Germinal center (tissue), 1 donor: ENCODE measurements at regions not wholly inside any gene's neighbourhood (a gene's known extent, or its start where the extent isn't known, plus 50 kb on each side); places are given as distances from the start of the nearest gene placed in this dataset.
"Not testable (repeated sequence)": the region's sequence is repeated elsewhere in the genome, so short reads cannot be mapped to it uniquely, and the experiment has no call there.

Experiments used
- DNase-seq: peaks from one replicate; pipeline ENCODE4 v3.0.0; 2012; ENCODE audit warnings: mixed read lengths, low spot score

DNA sequence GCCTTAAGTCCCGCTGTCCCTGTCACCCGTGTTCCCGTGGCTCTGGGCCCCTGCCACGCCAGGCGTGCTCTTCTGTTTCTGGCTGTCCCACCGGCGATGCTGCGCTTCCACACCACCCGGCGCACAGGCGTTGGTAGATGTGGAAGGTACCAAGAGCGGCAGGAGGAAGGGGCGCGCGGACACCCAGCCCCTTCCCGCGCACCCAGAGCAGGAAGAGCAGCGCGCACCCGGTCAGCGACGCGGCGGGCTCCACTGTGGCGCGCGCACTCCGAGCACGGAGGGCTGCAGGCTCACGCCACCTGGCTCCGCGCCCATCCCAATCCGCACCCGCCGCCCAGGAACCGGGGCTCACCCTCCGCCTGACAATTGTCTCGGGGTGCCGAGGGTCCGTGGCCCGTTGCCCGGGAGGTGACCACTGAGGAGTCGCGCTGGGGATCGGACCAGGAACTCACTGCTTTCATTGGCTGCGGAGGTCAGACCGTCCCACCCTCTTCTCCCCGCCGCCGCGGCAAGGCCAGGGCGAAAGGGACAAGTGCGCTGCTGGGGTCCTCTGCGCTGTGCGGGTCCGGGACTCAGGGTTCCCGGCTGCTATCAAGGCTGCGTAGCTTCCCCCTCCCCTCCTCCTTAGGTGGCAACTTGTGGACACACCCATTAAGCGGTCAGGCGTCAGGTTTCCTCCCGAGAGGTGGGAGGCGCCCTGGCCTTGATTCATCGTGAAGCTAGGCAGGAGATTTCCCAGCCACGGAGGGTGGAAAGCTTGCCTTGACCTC lies 121.6 kb upstream of the ZNF92 start:
- DNase-seq: peak; percentile 19

DNA sequence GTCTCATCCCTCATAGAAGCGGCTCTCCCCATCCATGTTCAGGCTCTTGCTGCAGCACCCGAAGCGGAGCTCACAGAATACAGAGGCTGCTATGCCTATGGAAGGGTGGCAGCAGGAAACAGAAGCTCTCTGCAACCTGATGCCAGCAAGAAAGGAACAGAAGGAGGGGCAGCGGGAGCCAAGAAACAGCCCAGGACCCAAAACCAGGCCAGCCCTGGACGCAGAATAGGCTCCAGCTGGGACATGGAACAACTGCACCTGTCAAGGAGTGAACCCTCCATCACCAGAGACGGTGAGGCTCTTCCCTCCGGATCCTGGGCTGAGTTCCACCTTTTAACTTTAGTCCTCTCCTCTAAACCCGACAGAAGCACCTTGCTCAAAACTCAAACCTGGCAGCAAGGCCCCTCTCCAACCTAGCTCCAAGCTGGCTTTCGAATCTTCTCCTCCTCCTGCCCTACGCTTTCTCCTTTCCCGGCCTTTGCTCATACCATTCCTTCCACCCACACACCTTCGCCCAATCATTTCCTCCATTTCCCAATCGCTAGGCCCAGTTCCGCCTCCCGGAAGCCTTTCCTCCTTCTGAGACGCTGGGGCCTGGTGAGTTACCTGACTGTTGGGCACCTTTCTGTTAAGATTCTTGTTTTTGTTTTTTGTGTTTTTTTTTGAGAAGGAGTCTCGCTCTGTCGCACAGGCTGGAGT lies 122.8 kb upstream of the ZNF92 start:
- DNase-seq: no peak

DNA sequence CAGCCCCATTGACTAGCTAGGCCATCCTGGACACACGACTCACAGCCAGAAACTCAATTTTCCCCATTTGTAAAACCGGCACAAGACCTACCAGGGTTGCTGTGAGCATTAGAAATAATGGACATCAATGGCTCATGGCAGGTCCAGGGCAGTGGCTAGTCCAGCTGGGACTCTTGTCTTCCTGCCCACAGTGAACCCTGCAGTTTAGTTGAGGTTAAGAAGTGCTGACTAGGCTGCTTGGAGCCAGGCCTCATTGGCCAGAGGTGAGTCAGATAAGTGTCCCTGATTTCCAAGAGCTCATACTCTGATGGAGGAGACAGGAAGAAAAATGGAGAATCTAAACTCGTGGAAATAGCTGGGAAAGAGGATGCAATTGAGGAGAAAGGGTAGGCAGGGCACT lies 123.4 kb upstream of the ZNF92 start:
- DNase-seq: no peak

DNA sequence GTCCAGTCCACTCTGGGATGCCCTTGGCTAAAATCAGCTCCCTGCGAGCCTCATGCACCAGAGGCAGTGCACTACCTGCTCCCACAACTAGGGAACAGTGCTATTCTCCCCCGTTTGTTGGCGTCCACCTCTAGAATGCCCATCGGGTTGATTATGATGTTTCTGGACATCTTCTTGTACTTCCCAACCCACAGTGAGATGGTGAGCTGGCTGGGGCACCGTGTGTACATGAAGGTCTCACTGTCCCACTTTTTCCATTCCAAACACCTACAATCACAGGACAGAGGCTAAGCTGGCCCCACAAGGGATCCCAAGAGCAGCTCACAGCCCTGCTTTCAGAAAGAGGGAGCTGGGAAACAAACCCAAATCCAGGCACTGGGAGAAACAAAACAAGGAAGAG lies 126.2 kb upstream of the ZNF92 start:
- no peak for DNase-seq

GRCh38 chr7:65239707-65240352 lies 133.8 kb upstream of the ZNF92 start:
- no peak for DNase-seq

- DNase-seq: no peak
Observed at GRCh38 chr7:65239324-65239706, 134.3 kb upstream of the ZNF92 start.

- no peak for DNase-seq
Observed at GRCh38 chr7:65238785-65239184, 134.9 kb upstream of the ZNF92 start.

DNA sequence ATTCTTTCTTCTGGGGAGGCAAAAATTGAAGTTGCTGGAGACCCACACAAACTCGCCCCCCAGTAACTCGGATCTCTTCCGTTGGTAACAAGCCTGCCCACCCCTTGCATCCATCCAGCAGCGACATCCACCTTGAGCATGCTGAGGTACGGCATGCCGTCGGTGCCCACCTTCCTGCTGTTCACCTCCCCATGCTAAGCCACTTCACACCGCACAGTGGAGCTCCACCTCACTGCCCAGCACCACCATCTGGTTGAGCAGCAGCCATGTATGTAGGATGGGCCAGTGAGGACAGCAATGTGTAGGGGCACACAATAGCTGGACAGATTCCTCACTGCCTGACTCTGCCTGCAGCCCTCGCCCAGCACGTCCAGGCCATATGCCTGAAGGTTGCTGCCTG lies 138.1 kb upstream of the ZNF92 start:
- no peak for DNase-seq

- no peak for DNase-seq
Observed at GRCh38 chr7:65233409-65234034, 140.1 kb upstream of the ZNF92 start.

DNA sequence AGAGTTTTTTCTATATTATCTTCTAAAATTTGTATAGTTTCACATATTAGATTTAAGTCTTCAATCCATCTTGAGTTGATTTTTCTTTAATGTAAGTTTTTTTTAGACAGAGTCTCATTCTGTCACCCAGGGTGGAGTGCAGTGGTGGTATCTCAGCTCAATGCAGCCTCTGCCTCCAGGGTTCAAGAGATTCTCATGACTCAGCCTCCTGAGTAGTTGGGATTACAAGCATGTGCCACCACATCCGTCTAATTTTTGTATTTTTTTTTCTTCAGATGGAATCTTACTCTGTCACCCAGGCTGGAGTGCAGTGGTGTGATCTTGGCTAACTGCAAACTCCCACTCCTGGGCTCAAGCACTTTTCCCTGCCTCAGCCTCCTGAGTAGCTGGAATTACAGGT lies 143.4 kb upstream of the ZNF92 start:
- DNase-seq: no peak

DNA sequence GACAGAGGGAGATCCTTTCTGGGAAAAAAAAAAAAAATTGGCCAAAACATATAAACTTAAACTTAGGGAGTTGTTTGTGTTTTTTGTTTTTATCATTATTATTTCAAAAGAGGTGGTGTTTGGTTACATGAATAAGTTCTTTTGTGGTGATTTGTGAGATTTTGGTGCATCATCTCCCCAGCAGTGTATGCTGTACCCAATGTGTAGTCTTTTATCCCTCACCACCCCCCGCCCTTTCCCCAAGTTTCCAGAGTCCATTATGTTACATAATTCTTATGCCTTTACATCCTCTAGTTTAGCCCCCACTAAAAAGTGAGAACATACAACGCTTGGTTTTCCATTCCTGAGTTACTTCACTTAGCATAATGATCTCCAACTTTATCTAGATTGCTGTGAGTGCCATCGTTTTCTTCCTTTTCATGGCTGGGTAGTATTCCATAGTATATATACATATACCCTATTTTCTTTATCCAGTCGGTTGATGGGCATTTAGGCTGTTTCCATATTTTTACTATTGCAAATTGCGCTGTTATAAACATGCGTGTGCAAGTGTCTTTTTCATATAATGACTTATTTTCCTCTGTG lies 148.1 kb upstream of the ZNF92 start:
- DNase-seq: no peak

DNA sequence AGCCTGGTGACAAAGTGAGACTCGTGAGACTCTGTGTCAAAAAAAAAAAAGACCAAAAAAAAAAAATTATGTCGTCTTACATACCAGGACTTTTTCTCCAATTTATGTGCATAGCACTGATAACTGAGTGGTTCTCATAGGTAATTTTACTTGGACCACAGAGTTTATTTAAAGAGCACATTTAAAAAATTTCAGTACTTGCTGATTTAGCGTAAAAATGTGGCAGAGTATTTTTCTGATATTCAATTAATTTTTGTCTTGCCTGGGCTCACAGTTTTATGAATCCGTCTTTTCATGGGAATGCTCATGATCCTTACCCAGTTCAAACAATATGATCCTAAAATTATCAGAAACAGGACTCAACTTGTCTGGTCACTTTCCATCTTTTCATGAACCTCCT lies 151.0 kb upstream of the ZNF92 start:
- no peak for DNase-seq

- no peak for DNase-seq
Observed at GRCh38 chr7:65221683-65222082, 152.0 kb upstream of the ZNF92 start.

- DNase-seq: no peak
Observed at GRCh38 chr7:65219623-65220022, 154.0 kb upstream of the ZNF92 start.

DNA sequence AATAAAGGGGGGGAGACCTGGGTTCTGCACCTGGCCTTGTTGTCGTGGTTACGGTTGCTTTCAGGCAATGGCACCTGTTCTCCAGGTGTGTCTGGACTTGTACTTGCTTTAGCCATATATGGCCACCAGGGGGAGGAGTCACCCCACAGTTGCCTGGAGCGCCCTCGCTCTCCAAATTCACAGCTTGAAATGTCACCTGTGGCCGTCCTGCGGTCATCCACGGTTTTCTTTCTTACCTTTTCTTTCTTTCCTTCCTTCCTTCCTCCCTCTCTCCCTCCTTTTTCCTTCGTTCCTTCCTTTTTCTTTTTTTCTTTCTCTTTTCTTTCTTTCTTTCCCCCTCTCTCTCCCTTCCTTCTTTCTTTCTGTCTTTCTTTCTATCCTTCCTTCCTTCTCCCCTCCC lies 157.2 kb upstream of the ZNF92 start:
- DNase-seq: peak; percentile 61

- DNase-seq: not testable (repeated sequence)
Observed at GRCh38 chr7:65213260-65213659, 160.4 kb upstream of the ZNF92 start.

- DNase-seq: not testable (repeated sequence)
Observed at GRCh38 chr7:65199221-65199620, 174.4 kb upstream of the ZNF92 start.

- DNase-seq: not testable (repeated sequence)
Observed at GRCh38 chr7:65193334-65194058, 180.2 kb upstream of the ZNF92 start.

DNA sequence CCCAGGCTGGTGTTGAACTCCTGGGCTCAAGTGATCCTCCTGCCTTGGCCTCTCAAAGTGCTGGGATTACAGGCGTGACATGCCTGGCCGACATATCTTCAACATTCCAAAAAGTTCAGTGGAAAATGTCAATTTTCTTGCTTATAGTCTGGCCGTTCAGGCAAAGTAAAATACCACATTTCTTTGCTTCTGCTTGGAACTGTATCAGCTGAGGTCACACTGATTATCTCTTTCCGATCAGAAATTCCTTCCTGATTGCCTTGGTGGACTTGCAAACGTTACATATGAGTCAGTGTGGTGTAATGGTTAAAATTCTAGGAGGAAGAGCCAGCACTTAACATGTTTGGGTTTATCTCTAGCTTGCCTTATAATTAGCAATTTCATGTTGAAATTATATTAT lies 170.6 kb upstream of the ERV3-1 start:
- DNase-seq: not testable (repeated sequence)

DNA sequence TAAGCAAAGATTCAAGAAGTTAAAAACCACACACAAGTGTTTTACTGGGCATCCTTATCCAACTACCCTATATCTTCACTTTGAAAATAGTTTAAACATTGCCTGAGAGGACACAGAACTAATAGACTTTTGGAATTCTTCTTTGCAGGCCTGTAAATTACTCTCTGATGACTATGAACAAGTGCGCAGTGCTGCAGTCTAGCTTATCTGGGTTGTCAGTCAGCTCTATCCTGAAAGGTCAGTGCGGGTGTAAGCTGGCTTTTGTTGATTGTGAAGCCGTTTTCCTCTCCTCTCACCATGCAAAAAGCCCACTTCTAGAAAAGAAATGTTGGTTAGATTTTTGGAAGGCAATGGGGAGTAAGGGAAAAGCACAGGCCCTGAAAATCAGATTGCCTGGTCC lies 143.6 kb upstream of the ERV3-1 start:
- DNase-seq: not testable (repeated sequence)

DNA sequence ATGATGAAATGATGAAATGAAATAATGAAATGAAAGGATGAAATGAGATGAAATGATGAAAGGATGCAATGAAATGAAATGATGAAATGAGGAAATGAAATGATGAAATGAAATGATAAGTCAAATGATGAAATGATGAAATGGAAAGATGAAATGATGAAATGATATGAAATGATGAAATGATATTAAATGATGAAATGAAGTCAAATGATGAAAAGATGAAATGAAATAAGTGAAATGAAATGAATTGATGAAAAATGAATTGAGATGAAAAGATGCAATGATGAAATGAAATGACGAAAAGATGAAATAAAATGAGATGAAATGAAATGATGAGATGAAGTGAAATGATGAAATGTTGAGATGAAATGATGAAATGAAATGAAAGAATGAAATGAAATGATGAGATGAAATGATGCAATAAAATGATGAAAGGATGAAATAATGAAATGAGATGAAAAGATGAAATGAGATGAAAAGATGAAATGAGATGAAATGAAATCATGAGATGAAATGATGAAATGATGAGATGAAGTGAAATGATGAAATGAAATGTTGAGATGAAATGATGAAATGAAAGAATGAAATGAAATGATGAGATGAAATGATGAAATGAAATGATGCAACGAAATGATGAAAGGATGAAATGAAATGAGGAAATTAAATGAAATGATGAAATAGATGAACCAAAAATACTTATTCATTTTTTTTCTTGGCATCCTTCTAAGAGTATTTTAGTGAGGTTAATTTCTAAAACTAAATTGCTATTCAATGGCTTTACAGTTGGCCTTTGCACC lies 139.8 kb upstream of the ERV3-1 start:
- DNase-seq: not testable (repeated sequence)
